Pancreas (tissue), 10 donors: ENCODE measurements at regions not wholly inside any gene's neighbourhood (a gene's known extent, or its start where the extent isn't known, plus 50 kb on each side); places are given as distances from the start of the nearest gene placed in this dataset.

Experiments
- ATAC-seq, 4 donors: fragments of 200-7000 bp; cut with Tn5 transposase; one replicate each; pipeline versions ENCODE4 v1.8.0 to v1.9.1; 2020; ENCODE audit warnings: mild to moderate bottlenecking in 4 of 4, moderate library complexity in 4 of 4
- DNase-seq, 6 donors: peaks; one replicate each; pipeline ENCODE4 v3.0.0-alpha.2; 2020
- FAIRE-seq: peaks from 2 replicates; lab custom pipeline; 2012; peaks lifted over from hg19 to GRCh38; lab: Jason Lieb, UNC
- H3K27ac ChIP-seq, 4 donors: fragments of 200-600 bp; sonication (generic); 1 replicate in 3 of 4; 2 replicates in 1 of 4; pipeline versions ENCODE4 v1.5.0 to v1.8.0; 2020
- H3K27me3 ChIP-seq, 4 donors: fragments of 200-600 bp; one replicate each; pipeline ENCODE4 v1.8.0; 2021
- H3K36me3 ChIP-seq, 3 donors: fragments of 200-600 bp; sonication (generic) in 1 of 3; one replicate each; pipeline versions ENCODE4 v1.5.0 to v1.8.0; 2020 to 2021
- H3K4me1 ChIP-seq, 3 donors: fragments of 200-600 bp; one replicate each; pipeline ENCODE4 v1.8.0; 2021
- H3K4me3 ChIP-seq, 4 donors: fragments of 200-600 bp; sonication (generic) in 2 of 4; one replicate each; pipeline versions ENCODE4 v1.5.0 to v1.8.0; 2020 to 2021
- H3K9me3 ChIP-seq, 4 donors: fragments of 200-600 bp; one replicate each; pipeline ENCODE4 v1.8.0; 2021
- WGBS, 2 donors: extraction: QIAGEN DNeasy Blood & Tissue Kit; methylation state at CpG; one replicate each; pipeline ENCODE4 v1.1.7; 2013; 5-methylcytosine and 5-hydroxymethylcytosine counted together
- intact Hi-C, 3 donors: fragments of 100-400 bp; cut with DNase I; formaldehyde crosslinking; loops; one replicate each; pipeline versions ENCODE4 v1.11.1 to v1.14.2; 2022
- TF ChIP-seq, protein P1 (sequence below), 4 donors: fragments of 200-600 bp; sonication (generic) in 3 of 4; IDR thresholded peaks; one replicate each; pipeline versions ENCODE4 v1.5.0 to v1.8.0; 2021; ENCODE audit warnings: antibody characterized with exemption in 4 of 4
- donor health status: healthy with polysubstance abuse.
- donor health status: DM: no; HTN: no; CAD: no; lungs with moderate emphysema.
- donor health status: DM: no; HTN: no; CAD: no.
- donor health status: control.
- donor health status: control.
- donor health status: Bipolar disorder and iron deficiency.
- donor health status: DM: yes; HTN: yes; CAD: no.
- donor health status: DM: no; HTN: no; CAD: no.
- donor health status: DM: no; HTN: no; CAD: no.
- donor health status: DM: yes; HTN: yes; CAD: no.

DNA sequence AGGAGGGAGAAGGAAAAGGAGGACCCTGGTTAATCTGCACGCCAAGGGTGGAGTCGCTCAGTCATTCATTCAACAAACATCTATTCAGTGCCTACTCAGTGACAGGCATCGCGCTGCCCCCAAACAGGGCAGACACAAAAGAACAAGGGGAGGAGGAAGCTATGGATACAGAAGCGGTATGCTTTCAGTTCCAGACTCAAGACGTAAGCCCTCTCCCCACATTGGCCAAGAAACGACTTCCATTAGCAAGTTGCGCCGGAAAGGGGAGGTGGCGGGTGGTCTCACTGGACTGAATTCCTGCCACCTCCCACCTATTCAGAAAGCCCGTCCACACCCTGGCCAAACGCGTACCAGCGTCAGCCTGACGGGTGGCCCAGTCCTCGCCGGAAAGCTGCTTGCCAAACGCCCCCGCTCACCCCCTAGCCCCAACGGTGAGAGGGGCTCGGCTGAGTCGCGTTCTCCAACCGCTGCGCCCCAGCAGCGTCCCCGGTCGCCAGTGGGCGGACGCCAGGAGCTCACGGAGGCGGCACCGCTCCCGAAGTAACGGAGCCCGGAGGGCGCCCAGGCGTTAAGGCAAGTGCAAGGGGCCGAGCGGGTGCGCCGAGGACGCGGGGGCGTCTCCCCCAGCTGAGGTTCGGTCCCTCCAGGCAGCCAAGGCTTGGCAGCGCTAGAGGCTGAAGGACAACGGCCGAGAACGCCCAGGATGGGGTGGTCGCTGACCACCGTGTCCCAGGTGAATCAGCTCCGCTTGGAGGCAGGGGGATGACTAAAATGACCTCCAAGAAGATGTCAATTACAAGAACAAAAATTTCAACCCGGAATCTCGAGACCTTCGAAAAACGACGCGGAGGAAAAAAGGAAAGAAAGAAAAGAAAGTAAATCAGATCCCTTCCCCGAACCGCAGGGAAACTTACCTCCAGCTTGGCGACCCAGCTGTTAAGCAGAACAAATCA lies 470.7 kb downstream of the SOX9 start:
- FAIRE-seq: no peak
- ATAC-seq: peak; percentile 22 to 51 (median 33)
- peak in 3 of 6 donors; percentile 42 to 77 (median 73) for DNase-seq
- TF ChIP-seq, protein P1, sequence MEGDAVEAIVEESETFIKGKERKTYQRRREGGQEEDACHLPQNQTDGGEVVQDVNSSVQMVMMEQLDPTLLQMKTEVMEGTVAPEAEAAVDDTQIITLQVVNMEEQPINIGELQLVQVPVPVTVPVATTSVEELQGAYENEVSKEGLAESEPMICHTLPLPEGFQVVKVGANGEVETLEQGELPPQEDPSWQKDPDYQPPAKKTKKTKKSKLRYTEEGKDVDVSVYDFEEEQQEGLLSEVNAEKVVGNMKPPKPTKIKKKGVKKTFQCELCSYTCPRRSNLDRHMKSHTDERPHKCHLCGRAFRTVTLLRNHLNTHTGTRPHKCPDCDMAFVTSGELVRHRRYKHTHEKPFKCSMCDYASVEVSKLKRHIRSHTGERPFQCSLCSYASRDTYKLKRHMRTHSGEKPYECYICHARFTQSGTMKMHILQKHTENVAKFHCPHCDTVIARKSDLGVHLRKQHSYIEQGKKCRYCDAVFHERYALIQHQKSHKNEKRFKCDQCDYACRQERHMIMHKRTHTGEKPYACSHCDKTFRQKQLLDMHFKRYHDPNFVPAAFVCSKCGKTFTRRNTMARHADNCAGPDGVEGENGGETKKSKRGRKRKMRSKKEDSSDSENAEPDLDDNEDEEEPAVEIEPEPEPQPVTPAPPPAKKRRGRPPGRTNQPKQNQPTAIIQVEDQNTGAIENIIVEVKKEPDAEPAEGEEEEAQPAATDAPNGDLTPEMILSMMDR (IDR thresholded peaks at IDR 0.05): no peak
- Histone ChIP-seq H3K4me3 (peak overlapping the region; percentile 47 to 58 (median 51)), H3K27me3 (peaks cover 0 to 2% (median 0%) of the 10 kb centered on the region in 4 donors), H3K36me3 (no peaks in the 10 kb centered on the region), H3K9me3 (no peaks in the 10 kb centered on the region), H3K27ac (peak overlapping the region; percentile 36 to 84 (median 66)), H3K4me1 (peaks cover 0 to 11% (median 0%) of the 10 kb centered on the region in 3 donors)
- intact Hi-C loops: no loop called here
- 2% methylated on average over 62 of the region's 62 CpGs for WGBS, 2 donors

DNA sequence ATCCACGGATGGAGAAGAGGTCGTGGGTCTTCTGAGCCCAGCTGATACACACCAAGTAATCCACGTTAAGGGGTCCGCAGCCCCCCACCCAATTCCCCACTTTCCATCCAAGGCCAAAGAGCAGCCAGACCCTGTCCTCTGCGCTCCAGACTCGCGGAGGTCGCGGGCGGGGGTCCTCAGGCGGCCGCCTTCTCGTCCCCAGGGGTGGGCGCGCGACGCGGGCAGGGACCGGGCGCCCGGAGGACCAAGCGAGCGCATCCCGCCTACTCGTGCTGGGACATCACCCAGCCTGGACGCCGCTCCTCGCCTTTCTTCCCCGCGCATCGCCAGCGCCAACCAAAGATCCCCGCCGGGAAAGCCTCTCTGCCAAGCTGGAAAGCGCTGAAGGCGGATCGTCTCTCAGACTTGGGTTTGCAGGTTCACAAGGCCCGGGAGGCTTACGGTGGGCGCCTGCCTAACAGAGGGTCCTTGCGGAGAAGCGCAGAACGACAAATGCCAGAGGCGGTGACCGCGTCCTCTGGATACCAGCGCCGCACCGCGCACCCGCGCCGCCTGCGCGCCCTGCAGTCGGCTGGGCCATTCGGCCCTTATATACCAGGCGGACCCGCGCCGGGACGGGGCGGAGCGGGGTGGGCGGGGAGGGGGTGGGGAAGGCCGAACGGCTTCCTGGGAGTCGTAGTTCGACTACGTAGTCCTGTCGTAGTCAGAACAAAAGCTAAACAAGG lies 471.6 kb downstream of the SOX9 start:
- intact Hi-C loops: no loop called here
- no peak for FAIRE-seq
- peak; percentile 63 to 94 (median 80) for DNase-seq
- 1% methylated on average over 47 to 71 of the region's 71 CpGs for WGBS, 2 donors
- H3K36me3 ChIP-seq: no peaks in the 10 kb centered on the region
- peaks cover 0 to 2% (median 0%) of the 10 kb centered on the region in 4 donors for H3K27me3 ChIP-seq
- TF ChIP-seq, protein P1 (IDR thresholded peaks at IDR 0.05): no peak
- ATAC-seq: peak; percentile 79 to 87 (median 86)
- peak overlapping the region; percentile 47 to 58 (median 51) for H3K4me3 ChIP-seq
- no peaks in the 10 kb centered on the region for H3K9me3 ChIP-seq
- H3K4me1 ChIP-seq: peaks cover 0 to 11% (median 0%) of the 10 kb centered on the region in 3 donors
- peak overlapping the region; percentile 36 to 84 (median 66) for H3K27ac ChIP-seq

DNA sequence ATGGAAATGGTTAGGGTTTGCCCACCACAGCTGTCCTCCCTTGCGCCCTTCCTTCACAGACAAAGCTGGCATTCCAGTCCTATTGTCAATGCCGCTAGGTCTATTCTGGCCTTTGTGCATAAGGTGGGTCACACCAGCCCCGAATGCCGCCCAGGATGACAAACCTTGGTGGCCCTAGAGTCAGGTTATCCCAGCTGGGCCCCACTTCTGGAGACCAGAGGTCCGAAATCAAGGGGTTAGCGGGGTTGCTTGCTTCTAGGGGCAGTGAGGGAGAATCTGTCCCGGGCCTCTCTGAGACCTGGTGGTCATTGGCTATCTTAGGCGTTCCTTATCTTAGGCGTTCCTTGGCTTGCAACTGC lies 472.1 kb downstream of the SOX9 start:
- H3K9me3 ChIP-seq: no peaks in the 10 kb centered on the region
- H3K36me3 ChIP-seq: no peaks in the 10 kb centered on the region
- H3K27ac ChIP-seq: no peak overlapping the region
- DNase-seq: no peak
- FAIRE-seq: no peak
- peaks cover 0 to 2% (median 0%) of the 10 kb centered on the region in 4 donors for H3K27me3 ChIP-seq
- 80 to 81% methylated on average over 9 of the region's 9 CpGs for WGBS, 2 donors
- TF ChIP-seq, protein P1 (IDR thresholded peaks at IDR 0.05): no peak
- peaks cover 0 to 11% (median 0%) of the 10 kb centered on the region in 3 donors for H3K4me1 ChIP-seq
- no peak for ATAC-seq
- intact Hi-C loops: no loop called here
- peak overlapping the region in 1 of 4 donors; percentile 55 for H3K4me3 ChIP-seq

DNA sequence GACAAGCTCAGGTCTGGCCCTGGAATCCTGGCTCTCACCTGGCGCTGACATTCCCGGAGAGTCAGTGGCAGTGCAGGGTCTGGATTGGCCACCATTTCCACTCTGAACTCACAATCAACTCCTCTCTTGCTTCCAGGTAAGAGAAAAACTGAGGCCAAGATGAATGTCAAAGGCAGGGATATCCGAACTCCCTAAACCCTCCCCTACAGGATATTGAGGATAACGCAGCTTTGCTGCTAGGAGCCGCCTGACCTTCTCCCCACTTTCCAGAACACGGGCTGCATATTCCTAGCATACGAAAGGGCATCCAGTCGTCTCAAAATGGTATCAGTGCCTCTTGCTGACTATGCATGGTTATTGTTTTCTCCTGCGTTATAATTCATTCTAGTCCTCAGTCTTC lies 473.4 kb downstream of the SOX9 start:
- no peak overlapping the region for H3K4me3 ChIP-seq
- H3K27ac ChIP-seq: no peak overlapping the region
- DNase-seq (no peak), FAIRE-seq (no peak), ATAC-seq (no peak)
- no peaks in the 10 kb centered on the region for H3K9me3 ChIP-seq
- peaks cover 0 to 2% (median 0%) of the 10 kb centered on the region in 4 donors for H3K27me3 ChIP-seq
- peaks cover 0 to 4% (median 0%) of the 10 kb centered on the region in 3 donors for H3K4me1 ChIP-seq
- no peaks in the 10 kb centered on the region for H3K36me3 ChIP-seq
- intact Hi-C loops: no loop called here
- TF ChIP-seq, protein P1 (IDR thresholded peaks at IDR 0.05): no peak
- WGBS, 2 donors: 60 to 66% methylated on average over 9 of the region's 9 CpGs
